DMS53 treated with DMSO at 0.1 percent for 48 hours (cell line): ENCODE measurements at regions not wholly inside any gene's neighbourhood (a gene's known extent, or its start where the extent isn't known, plus 50 kb on each side); places are given as distances from the start of the nearest gene placed in this dataset.
A peak's percentile ranks its signal among the peaks of the same experiment; 100 is the strongest.
"Not testable (repeated sequence)": the region's sequence is repeated elsewhere in the genome, so short reads cannot be mapped to it uniquely, and the experiment has no call there.

ENCODE experiments used
- DNase-seq: peaks from one replicate; lab custom pipeline; 2025; ENCODE audit not compliant: unreplicated experiment; lab: John Stamatoyannopoulos, UW

DNA sequence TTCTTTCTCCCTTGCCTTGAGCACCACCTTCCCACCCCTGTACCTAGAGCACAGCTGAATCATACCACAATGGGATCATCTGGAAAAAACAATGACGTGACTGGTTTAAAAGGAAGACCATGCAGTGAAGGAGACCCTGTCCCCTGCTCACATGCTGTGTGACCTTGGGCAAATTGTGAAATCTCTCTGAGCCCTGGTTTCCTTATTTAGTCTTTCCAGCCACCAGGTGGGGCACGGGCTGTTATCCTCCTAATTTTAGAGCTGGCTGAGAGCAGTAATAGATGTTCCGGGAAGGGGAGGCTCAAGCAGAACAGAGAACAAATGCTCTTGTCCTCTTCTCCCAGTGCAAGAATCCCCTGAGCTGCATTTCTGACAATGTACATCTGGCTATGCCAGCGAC is 198.3 kb downstream of the RPS24 start:
- no peak for DNase-seq

GRCh38 chr10:78236416-78237015 is 202.9 kb downstream of the RPS24 start:
- no peak for DNase-seq

GRCh38 chr10:78237951-78238350 is 204.3 kb downstream of the RPS24 start:
- not testable (repeated sequence) for DNase-seq

DNA sequence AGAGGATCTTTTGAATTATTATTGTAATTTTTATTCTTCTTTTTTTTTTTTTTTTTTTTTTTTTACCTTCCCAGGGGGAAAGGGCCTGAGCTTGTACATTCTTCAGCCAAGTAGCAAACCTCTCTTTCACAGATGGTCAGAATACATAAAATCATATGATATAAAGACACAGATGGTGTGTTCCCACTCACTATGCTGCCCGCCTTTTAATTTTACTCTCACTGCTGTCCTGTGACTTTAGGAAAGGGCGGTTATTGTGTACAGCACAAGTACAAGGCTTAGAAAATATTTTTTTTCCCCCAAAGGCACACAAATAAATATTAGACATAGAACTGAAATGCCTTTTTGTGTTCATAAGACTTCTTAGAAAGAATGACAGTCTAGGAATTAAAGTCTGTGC is 213.6 kb downstream of the RPS24 start:
- DNase-seq: no peak

DNA sequence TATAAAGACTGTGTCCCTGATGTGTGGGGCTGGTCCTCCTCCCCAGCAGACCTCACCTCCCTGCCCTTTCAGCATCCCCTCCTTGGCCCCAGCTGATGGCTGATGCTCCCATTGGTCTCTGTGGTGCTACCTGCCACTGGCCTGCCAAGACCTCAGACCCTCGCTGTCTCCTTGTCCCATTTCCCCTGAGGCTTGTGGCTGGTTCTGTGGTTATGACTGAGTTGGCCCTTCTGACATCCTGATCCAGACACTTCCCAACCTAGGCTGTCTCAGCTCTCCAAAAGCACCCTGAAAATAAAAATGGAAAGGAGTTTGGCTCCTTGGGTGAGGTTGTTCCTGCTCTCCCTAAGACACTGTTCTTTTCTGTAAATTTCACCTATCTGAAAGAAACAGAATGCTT is 214.2 kb downstream of the RPS24 start:
- DNase-seq: no peak

- no peak for DNase-seq
These were observed 215.2 kb downstream of the RPS24 start for GRCh38 chr10:78248651-78249464.

- no peak for DNase-seq
These were observed 216.0 kb downstream of the RPS24 start for GRCh38 chr10:78249690-78250089.

GRCh38 chr10:78250313-78251015 is 216.8 kb downstream of the RPS24 start:
- DNase-seq: peak; percentile 13

GRCh38 chr10:78251016-78251385 is 217.3 kb downstream of the RPS24 start:
- DNase-seq: no peak

DNA sequence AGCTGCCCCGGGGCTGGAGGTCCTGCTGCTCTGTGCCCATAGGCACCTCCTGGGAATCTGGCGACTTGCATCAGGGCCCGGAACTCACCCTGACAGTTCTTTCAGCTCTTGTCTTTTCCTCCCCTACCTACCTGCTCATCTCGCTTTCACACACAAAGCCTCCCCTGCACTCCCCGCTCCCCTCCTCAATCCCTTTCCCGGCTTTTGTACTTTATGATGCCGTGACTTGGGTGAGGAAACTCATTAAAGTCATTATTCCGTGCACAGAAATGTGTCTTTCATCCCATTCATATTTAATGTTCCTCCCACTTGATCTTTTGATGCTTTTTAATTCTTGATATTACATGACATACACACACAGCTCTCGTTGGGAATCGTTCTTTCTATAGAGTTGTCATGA is 218.6 kb downstream of the RPS24 start:
- DNase-seq: no peak

GRCh38 chr10:78253063-78253853 is 219.6 kb downstream of the RPS24 start:
- DNase-seq: no peak

GRCh38 chr10:78254013-78254412 is 220.3 kb downstream of the RPS24 start:
- DNase-seq: no peak

- no peak for DNase-seq
These were observed 221.6 kb downstream of the RPS24 start for GRCh38 chr10:78255214-78255613.

- peak; percentile 55 for DNase-seq
These were observed 222.4 kb downstream of the RPS24 start for GRCh38 chr10:78255796-78256638.

DNA sequence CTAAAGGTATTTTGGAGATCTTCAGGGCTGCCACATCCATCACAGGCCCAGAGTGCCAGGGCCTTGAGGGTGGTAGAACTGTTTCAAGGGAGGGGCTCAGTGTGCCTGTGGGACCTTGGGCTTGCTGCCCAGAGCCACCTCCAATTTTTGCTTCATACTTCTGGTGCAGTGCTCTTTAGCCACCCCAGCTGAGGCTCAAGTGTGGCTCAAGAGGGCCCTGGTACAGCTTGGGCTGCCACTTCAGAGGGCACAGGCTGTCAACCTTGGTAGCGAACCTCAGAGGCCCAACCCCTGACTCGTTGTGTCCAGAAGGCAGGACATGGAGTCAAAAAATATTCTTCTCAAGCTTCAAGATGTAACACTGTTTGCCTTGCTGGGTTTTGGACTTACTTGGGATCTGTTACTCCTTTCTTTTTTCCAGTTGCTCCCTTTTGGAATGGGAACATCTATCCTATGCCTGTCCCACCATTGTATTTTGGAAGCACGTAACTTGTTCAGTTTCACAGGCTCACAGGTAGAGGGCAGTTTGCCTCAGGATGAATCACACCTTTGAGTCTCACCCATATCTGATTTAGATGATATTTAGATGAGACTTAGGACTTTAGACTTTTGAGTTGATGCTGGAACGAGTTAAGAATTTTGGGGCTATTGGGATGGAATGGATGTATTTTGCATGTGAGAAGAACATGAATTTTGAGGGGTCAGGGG is 224.8 kb downstream of the RPS24 start:
- no peak for DNase-seq

DNA sequence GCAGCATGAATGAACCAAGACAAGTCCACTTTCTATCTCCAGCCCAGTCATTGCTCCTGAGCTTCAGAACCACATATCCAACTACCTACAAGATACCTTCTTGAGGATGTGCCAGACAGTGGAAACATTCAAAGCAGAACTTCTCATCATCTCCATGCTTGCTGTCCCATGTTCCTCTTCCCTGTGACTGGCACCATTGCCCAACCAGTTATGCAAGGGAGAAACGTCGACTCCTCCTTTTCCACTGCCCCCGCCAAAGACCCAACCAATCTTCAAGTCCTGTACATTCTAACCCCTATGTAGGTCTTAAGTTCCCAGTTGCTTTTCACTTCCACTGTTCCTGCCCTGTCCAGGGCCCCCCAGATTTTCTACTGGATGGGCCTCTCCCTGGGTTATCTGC is 225.7 kb downstream of the RPS24 start:
- DNase-seq: no peak

DNA sequence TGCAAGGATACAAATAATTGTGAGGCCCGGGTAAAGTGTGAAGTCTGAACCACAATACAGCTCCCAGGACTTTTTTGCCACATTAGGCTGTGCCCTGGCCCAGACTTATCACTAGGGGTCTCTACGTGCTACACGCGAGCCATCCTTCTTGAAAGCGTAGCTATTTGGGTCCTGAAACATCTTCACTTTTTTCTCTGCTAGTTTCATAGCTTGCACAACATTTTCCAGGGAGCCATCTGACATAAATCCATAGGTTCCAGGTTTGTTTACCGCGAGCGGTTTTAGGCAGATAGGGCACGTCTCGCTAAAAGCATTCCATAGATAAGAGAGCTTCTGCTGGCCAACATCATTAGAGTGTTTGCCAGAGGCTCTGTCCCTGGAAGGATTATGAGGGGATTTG is 226.5 kb downstream of the RPS24 start:
- DNase-seq: no peak

GRCh38 chr10:78260680-78261079 is 227.0 kb downstream of the RPS24 start:
- DNase-seq: no peak

GRCh38 chr10:78261291-78261690 is 227.6 kb downstream of the RPS24 start:
- no peak for DNase-seq

DNA sequence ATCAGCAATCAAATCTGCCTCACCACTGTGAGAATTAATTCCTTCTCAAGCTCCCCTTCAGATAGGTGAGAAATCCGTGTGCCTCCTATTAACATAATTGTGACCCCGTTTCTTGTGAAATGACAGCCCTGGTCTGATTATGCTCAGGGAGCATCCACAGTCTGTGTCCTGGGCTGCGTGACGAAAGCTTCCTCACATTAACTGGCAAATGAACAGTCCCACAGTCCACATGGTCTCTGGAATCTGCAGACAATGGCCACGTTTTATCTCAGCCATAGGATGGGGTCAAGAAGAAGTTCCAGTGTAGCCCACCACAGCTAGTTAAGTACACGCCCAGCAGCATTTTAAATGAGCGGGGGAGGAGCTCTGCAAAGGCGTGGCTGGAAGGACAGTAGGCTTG is 229.2 kb downstream of the RPS24 start:
- no peak for DNase-seq
